ENCODE measurements at regions not wholly inside any gene's neighbourhood (a gene's known extent, or its start where the extent isn't known, plus 50 kb on each side); places are given as distances from the start of the nearest gene placed in this dataset.

GRCh38 chr19:27618006-27618405 lies 1594.9 kb downstream of the UQCRFS1 start:
- no peak for DNase-seq (ENCODE audit: low read depth)

- DNase-seq (ENCODE audit: low read depth), result no peak
These were observed 1632.0 kb downstream of the UQCRFS1 start for GRCh38 chr19:27580906-27581305.

Measured in CMK (cell line).